ENCODE measurements at regions not wholly inside any gene's neighbourhood (a gene's known extent, or its start where the extent isn't known, plus 50 kb on each side); places are given as distances from the start of the nearest gene placed in this dataset.

GRCh38 chr6:8551993-8552392, 116.6 kb upstream of the SLC35B3 start:
- no peak for TF ChIP-seq POLR2A (IDR thresholded peaks at IDR 0.05)
- TF ChIP-seq, protein P1, sequence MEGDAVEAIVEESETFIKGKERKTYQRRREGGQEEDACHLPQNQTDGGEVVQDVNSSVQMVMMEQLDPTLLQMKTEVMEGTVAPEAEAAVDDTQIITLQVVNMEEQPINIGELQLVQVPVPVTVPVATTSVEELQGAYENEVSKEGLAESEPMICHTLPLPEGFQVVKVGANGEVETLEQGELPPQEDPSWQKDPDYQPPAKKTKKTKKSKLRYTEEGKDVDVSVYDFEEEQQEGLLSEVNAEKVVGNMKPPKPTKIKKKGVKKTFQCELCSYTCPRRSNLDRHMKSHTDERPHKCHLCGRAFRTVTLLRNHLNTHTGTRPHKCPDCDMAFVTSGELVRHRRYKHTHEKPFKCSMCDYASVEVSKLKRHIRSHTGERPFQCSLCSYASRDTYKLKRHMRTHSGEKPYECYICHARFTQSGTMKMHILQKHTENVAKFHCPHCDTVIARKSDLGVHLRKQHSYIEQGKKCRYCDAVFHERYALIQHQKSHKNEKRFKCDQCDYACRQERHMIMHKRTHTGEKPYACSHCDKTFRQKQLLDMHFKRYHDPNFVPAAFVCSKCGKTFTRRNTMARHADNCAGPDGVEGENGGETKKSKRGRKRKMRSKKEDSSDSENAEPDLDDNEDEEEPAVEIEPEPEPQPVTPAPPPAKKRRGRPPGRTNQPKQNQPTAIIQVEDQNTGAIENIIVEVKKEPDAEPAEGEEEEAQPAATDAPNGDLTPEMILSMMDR (IDR thresholded peaks at IDR 0.05), result no peak

Data from uterus (tissue), 2 donors.